ENCODE measurements at regions not wholly inside any gene's neighbourhood (a gene's known extent, or its start where the extent isn't known, plus 50 kb on each side); places are given as distances from the start of the nearest gene placed in this dataset.

- no peak for DNase-seq (ENCODE audit: low read depth)
- TF ChIP-seq CTCF (IDR thresholded peaks at IDR 0.05; ENCODE audit: control insufficient read depth, insufficient read depth, low read depth, low read length, missing control alignments), result no peak
- no peak overlapping the region for H3K4me3 ChIP-seq (ENCODE audit: control insufficient read depth, low read depth, low read length)
Observed at GRCh38 chr12:88267630-88268029, 125.5 kb downstream of the TMTC3 start.

DNA sequence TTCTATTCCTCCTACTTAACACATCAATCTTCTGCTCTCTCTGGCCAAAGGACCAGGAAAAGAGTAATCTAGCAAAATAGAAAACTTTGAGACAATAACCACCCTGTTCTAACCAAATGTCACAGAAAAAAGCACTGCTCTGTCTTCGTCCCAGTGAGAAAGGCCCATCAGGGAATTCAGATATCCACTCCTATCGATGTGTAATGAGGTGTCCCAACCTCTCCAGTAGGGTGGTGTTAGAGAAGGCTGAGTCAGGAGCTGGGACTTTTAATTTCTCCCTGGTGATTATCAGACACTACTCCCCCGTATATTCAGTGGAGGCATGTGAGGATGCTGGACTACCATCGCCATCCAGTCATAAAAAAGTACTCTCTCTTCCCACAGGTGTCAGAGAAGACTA, 130.3 kb downstream of the TMTC3 start:
- DNase-seq (ENCODE audit: low read depth), result no peak
- no peak for TF ChIP-seq CTCF (IDR thresholded peaks at IDR 0.05; ENCODE audit: control insufficient read depth, insufficient read depth, low read depth, low read length, missing control alignments)
- no peak overlapping the region for H3K4me3 ChIP-seq (ENCODE audit: control insufficient read depth, low read depth, low read length)

- H3K4me3 ChIP-seq (ENCODE audit: control insufficient read depth, low read depth, low read length), result no peak overlapping the region
- DNase-seq (ENCODE audit: low read depth), result no peak
- TF ChIP-seq CTCF (IDR thresholded peaks at IDR 0.05; ENCODE audit: control insufficient read depth, insufficient read depth, low read depth, low read length, missing control alignments), result no peak
Observed at GRCh38 chr12:88273450-88273849, 131.3 kb downstream of the TMTC3 start.

DNA sequence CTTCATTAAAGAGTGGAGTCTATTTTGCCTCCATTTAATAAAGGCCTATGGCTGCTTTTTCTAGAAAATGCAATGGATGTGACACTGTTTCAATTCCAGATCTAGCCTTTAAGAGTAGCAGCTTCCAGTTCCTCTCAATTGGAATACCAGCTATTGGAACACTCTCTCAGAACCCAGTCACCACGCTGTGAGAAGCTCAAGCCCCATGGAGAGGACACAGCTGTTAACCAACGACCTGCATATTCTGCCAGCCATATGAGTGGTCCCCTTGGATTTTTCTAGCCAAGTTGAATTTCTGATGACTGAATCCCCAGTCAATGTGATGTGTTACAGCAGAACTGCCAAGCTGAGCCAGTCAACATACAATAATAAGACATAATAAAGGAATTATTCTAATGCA, 131.8 kb downstream of the TMTC3 start:
- DNase-seq (ENCODE audit: low read depth), result no peak
- H3K4me3 ChIP-seq (ENCODE audit: control insufficient read depth, low read depth, low read length), result no peak overlapping the region
- no peak for TF ChIP-seq CTCF (IDR thresholded peaks at IDR 0.05; ENCODE audit: control insufficient read depth, insufficient read depth, low read depth, low read length, missing control alignments)

DNA sequence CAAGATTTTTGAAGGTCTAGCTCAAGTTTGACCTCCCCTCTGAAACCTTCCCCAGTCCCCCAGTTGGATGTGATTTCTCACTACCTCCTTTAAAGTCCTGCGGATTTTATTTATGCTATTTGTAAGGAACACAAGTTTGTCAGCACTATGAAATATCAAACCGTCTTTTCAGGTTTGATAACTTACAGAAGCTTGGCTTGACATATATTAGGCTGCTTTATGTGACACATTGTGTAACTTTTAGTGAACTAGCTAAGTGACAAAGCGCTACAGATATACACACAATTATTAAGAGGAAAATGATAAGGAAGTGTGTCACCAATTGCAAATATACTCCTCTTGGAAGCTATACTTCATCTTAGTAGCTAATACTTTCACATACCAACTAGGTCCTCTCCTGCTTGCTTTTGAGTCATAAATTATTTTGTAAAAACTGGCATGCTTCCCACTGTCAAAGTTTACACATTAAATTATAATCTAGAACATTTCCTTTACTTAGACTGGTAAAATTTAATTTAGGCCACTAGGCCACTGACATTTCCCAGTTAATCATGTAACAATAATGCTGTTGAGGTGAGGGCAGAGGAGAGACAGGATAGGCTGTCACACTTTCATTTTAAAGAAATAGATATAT, 149.5 kb downstream of the TMTC3 start:
- no peak for DNase-seq (ENCODE audit: low read depth)
- TF ChIP-seq CTCF (IDR thresholded peaks at IDR 0.05; ENCODE audit: control insufficient read depth, insufficient read depth, low read depth, low read length, missing control alignments), result no peak
- no peak overlapping the region for H3K4me3 ChIP-seq (ENCODE audit: control insufficient read depth, low read depth, low read length)

DNA sequence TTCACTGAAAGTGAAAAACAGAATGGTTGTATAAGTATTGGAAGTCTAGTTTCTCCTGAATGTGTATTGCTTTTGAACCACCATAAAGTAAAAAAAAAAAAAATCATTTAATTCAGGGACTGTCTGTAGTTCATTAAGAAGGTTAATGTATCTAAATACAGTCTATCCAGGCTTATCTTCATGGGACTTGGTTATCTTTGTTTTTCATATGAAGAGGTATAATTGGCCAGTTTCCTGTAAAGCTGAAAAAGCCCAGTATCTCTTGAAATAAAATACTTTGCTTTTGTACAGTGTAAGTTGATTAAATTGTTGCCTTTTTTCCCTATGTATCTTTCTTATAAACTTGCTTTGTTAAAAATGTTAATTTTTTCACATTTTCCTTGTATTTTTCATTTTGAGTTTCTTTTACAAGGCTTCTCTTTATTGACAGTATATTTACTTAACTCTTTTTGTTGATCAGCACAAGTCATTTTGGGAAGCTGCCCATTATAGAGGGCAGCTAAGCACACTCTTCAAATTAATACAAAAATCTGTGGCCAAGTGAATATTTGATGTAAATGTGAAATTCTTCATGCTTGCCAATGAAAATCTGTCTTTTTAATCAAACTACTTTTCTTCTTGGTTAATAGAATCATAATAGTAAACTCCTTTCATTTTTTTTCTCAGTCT, 156.0 kb downstream of the TMTC3 start:
- TF ChIP-seq CTCF (IDR thresholded peaks at IDR 0.05; ENCODE audit: control insufficient read depth, insufficient read depth, low read depth, low read length, missing control alignments), result no peak
- DNase-seq (ENCODE audit: low read depth), result no peak
- no peak overlapping the region for H3K4me3 ChIP-seq (ENCODE audit: control insufficient read depth, low read depth, low read length)
